Spleen (tissue), 3 donors: ENCODE measurements at regions not wholly inside any gene's neighbourhood (a gene's known extent, or its start where the extent isn't known, plus 50 kb on each side); places are given as distances from the start of the nearest gene placed in this dataset.

ENCODE experiments used
- POLR2A ChIP-seq, 3 donors: fragments of 450-650 bp; IDR thresholded peaks; one replicate each; pipeline ENCODE4 v1.5.1; 2017; ENCODE audit warnings: antibody characterized with exemption in 3 of 3, mild to moderate bottlenecking in 1 of 3
- POLR2AphosphoS5 ChIP-seq, 3 donors: sonication (generic); formaldehyde crosslinking; IDR thresholded peaks; one replicate each; pipeline ENCODE4 v1.5.1; 2017; ENCODE audit warnings: antibody characterized with exemption in 3 of 3

DNA sequence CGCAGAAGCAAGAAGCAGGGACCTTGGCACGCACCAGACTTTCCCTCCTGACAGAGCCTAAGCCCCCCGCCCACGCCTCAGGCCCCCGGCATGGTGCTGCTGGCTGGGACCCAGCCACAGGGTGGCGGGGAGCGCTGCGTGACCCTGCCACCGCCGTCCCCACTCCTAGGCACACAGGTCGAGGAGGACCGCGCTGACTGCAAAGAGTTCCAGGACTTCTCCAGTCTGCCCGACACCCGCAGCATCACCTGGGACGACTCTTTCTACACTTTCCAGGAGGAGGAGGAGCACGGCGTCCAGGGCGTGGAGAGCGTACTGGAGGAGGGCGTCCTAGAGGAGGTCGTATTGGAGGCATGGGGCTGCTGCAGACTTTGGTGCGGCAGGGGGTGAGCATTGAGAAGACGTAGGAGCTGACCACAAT, 103.7 kb downstream of the TRIM51G start:
- TF ChIP-seq POLR2AphosphoS5 (IDR thresholded peaks at IDR 0.05) (no peak), POLR2A (IDR thresholded peaks at IDR 0.05) (no peak)
